Kidney (tissue), 13 donors: ENCODE measurements at regions not wholly inside any gene's neighbourhood (a gene's known extent, or its start where the extent isn't known, plus 50 kb on each side); places are given as distances from the start of the nearest gene placed in this dataset.

Experiments used
- DNase-seq, 5 donors: peaks; one replicate each; pipeline ENCODE4 v3.0.0-alpha.2; 2013 to 2020
- FAIRE-seq: peaks from 2 replicates; lab custom pipeline; 2012; peaks lifted over from hg19 to GRCh38; lab: Jason Lieb, UNC
- H3K27ac ChIP-seq, 2 donors: one replicate each; pipeline ENCODE4 v1.7.0; 2013; ENCODE audit warnings: low read depth in 2 of 2, low read length in 2 of 2, inconsistent platforms in 1 of 2
- H3K27me3 ChIP-seq: one replicate; pipeline ENCODE4 v1.7.1; 2013; ENCODE audit warnings: low read length, inconsistent platforms; ENCODE audit not compliant: control insufficient read depth, insufficient read depth
- H3K36me3 ChIP-seq, 3 donors: one replicate each; pipeline versions ENCODE4 v1.7.0 to v1.7.1; 2013; ENCODE audit warnings: low read length in 3 of 3, control low read depth in 1 of 3, inconsistent platforms in 1 of 3; ENCODE audit not compliant: insufficient read depth in 3 of 3, control insufficient read depth in 2 of 3
- H3K4me1 ChIP-seq, 3 donors: one replicate each; pipeline versions ENCODE4 v1.7.0 to v1.7.1; 2013; ENCODE audit warnings: low read length in 3 of 3, inconsistent platforms in 1 of 3, low read depth in 1 of 3; ENCODE audit not compliant: control insufficient read depth in 2 of 3, insufficient read depth in 2 of 3
- H3K4me3 ChIP-seq, 3 donors: one replicate each; pipeline versions ENCODE4 v1.7.0 to v1.8.1; 2013; ENCODE audit warnings: low read length in 3 of 3, control low read depth in 1 of 3, inconsistent platforms in 1 of 3
- H3K9ac ChIP-seq, 3 donors: one replicate each; pipeline versions ENCODE4 v1.7.0 to v1.7.1; 2013; ENCODE audit warnings: low read length in 3 of 3, control low read depth in 1 of 3, inconsistent platforms in 1 of 3
- H3K9me3 ChIP-seq, 3 donors: one replicate each; pipeline versions ENCODE4 v1.7.0 to v1.7.1; 2013; ENCODE audit warnings: low read length in 3 of 3, control low read depth in 1 of 3, inconsistent platforms in 1 of 3; ENCODE audit not compliant: control insufficient read depth in 2 of 3, insufficient read depth in 1 of 3
- CTCF ChIP-seq: IDR thresholded peaks from 3 replicates; pipeline ENCODE4 v1.5.1; 2012; ENCODE audit warnings: mild to moderate bottlenecking, moderate library complexity, borderline replicate concordance; ENCODE audit not compliant: insufficient read depth; ENCODE audit errors: extremely low read depth
- intact Hi-C: fragments of 100-400 bp; cut with DNase I; formaldehyde crosslinking; loops from one replicate; pipeline ENCODE4 v1.11.1; 2022
- donor health status: control.
- donor health status: control.
- donor health status: control.
- donor health status: control.
- donor health status: control.
- donor health status: DM: yes; HTN: yes; CAD: no.
- donor health status: Normal renal cell carcinoma (clear cell type).

DNA sequence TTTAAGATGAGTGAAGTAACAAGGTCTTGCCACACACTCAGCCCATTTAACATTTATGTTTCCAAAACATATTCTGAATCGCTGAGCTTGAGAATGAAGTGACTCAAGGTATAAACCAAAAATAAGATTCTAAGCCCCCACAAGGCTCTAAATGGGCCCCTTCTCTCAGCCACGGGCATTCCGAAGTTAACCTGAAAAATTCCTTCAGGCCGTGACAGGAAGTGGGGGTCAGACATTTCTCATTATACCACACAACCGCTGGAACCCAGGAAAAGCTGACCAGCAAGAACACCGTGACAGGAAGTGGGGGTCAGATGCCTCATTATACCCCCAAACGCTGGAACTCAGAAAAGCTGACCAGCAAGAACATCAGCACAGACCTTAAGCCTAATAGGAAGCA, 247.9 kb downstream of the ERMARD start:
- Histone ChIP-seq H3K27ac (no peak overlapping the region), H3K36me3 (no peaks in the 10 kb centered on the region), H3K27me3 (no peaks in the 10 kb centered on the region), H3K4me3 (no peak overlapping the region), H3K9me3 (no peaks in the 10 kb centered on the region), H3K4me1 (no peaks in the 10 kb centered on the region), H3K9ac (no peak overlapping the region)
- FAIRE-seq (no peak), DNase-seq (no peak)
- TF ChIP-seq CTCF: no peak
- intact Hi-C loops: no loop called here

GRCh38 chr6:169998457-169998856, 247.0 kb downstream of the ERMARD start:
- Histone ChIP-seq H3K4me3 (no peak overlapping the region), H3K9me3 (no peaks in the 10 kb centered on the region), H3K36me3 (no peaks in the 10 kb centered on the region), H3K27me3 (no peaks in the 10 kb centered on the region), H3K27ac (no peak overlapping the region), H3K9ac (no peak overlapping the region), H3K4me1 (no peaks in the 10 kb centered on the region)
- intact Hi-C loops: no loop called here
- FAIRE-seq: no peak
- peak in 1 of 5 donors; percentile 52 for DNase-seq
- no peak for TF ChIP-seq CTCF

DNA sequence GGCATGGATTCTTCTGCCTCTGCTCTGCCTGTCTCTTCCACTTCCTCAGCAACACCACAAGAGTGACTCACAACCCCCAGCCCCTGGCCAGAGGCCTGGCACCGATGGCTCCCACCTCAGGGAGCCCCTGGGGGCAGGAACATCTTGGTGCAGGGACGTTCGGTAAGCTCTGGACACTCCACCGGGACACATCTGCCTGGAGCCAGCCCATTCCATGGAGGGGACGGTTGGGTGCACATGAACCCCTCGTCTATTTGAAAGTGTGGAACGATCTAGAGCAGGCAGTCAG, 246.5 kb downstream of the ERMARD start:
- Histone ChIP-seq H3K4me3 (no peak overlapping the region), H3K27me3 (no peaks in the 10 kb centered on the region), H3K4me1 (no peaks in the 10 kb centered on the region), H3K27ac (no peak overlapping the region), H3K9me3 (no peaks in the 10 kb centered on the region), H3K36me3 (no peaks in the 10 kb centered on the region), H3K9ac (no peak overlapping the region)
- intact Hi-C loops: no loop called here
- FAIRE-seq (no peak), DNase-seq (peak in 2 of 5 donors; percentile 3 to 49)
- no peak for TF ChIP-seq CTCF

GRCh38 chr6:169997187-169997929, 245.9 kb downstream of the ERMARD start:
- H3K4me1 ChIP-seq: no peaks in the 10 kb centered on the region
- TF ChIP-seq CTCF: no peak
- no peak overlapping the region for H3K4me3 ChIP-seq
- no peaks in the 10 kb centered on the region for H3K36me3 ChIP-seq
- no peak overlapping the region for H3K27ac ChIP-seq
- intact Hi-C loops: no loop called here
- H3K9me3 ChIP-seq: no peaks in the 10 kb centered on the region
- no peak overlapping the region for H3K9ac ChIP-seq
- H3K27me3 ChIP-seq: no peaks in the 10 kb centered on the region
- FAIRE-seq (no peak), DNase-seq (peak in 1 of 5 donors; percentile 5)
